Astrocyte of the hippocampus (primary cell): ENCODE measurements at regions not wholly inside any gene's neighbourhood (a gene's known extent, or its start where the extent isn't known, plus 50 kb on each side); places are given as distances from the start of the nearest gene placed in this dataset.

ENCODE experiments used
- DNase-seq: peaks from one replicate; pipeline ENCODE4 v3.0.0; 2011; ENCODE audit warnings: low read depth, low spot score

DNA sequence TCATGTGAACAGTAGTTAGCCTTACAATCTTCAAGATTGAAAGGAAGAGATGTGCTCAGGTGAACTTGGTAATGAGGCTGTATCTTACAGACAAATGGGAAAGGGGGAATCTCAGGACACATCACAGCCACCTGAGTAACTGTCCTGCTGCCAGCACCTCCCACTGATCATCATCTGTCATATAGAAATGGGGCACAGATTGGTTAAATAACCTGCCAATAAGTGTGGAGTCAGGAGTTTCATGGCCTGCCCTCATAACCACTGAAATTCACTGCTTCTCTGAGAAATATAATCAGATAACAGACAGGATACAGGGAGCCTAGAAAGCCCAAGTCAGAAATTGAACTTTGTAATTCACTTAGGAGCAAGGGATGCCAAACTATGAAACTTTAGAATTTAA is 64.9 kb upstream of the TAS2R16 start:
- no peak for DNase-seq

DNA sequence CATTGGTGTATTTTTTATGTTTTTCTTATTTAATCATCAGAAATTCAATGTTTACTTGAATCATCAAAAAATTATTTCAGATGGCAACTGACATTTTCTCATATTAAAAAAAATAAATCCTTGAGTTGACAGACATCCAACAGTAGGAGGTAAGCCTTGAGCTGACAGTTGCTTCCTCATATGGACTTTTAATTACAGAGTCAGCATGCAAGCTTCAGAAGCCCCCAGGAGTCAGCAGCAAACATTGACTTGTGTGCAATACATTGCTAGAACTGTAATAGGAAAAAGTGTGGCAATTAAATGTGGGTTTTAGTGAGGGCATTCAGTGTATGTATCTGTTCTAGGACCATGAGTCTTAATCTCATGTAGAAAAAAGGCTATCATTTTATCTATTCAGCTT is 62.4 kb upstream of the TAS2R16 start:
- DNase-seq, result no peak

DNA sequence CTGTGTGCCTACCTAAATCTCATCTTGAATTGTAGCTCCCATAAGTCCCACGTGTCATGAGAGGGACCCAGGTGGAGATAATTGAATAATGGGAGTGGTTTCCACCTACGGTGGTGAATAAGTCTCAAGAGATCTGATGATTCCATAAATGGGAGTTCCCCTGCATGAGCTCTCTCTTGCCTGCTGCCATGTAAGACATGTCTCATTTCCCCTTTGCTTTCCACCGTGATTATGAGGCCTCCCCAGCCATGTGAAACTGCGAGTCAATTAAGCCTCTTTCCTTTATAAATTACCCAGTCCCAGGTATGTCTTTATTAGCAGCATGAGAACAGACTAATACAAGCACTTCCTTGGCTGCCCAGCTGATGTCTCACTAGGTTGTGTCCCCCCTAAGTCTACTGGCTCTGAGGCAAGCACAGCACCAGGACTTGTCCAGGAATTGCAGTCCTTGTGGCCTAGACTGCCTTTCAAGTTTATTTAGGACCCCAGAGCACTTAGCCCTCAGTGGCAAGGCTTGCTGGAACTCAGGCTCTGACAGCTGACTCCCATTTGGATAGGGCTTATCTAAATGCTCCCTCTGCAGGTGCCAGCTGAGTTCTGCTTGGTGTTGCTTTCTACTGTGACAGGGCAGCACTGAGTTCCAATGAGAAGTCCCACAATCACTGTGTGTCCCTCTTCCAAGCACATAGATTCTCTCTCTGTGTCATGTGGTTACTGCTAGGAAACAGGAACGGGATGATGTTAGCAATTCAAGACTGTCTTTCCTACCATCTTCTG is 59.0 kb upstream of the TAS2R16 start:
- DNase-seq, result peak; percentile 5

DNA sequence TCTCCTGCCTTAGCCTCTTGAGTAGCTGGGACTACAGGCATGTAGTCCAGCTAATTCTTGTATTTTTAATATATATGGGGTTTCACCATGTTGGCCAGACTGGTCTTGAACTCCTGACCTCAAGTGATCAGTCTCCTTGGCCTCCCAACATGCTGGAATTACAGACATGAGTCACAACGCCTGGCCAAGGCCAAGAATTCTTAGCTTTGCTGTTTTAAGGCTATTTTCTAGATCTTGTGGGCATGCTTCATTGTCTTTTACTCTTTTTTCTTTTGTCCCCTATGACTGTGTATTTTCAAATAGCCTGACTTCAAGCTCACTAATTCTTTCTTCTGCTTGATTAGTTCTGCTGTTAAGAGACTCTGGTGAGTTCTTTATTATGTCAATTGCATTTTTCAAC is 56.4 kb upstream of the TAS2R16 start:
- DNase-seq, result peak; percentile 17

DNA sequence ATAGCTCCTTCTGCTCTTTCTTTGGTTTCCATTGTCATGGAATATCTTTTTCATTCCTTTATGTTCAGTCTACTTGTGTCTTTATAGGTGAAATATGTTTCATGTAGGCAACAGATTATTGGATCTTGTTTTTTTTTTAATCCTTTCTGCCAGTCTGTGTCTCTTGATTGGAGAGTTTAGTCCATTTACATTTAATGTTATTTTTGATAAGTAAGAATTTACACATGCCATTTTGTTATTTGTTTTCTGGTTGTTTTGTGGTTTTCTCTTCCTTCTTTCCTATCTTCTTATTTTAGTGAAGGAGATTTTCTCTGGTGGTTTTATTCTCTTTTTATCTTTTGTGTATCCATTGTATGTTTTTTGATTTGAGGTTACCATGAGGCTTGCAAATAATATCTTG is 52.5 kb upstream of the TAS2R16 start:
- DNase-seq, result no peak
